ENCODE measurements at regions not wholly inside any gene's neighbourhood (a gene's known extent, or its start where the extent isn't known, plus 50 kb on each side); places are given as distances from the start of the nearest gene placed in this dataset.
"Not testable (repeated sequence)": the region's sequence is repeated elsewhere in the genome, so short reads cannot be mapped to it uniquely, and the experiment has no call there.

GRCh38 chr1:242912855-242913254 is 342.2 kb downstream of the CEP170 start:
- DNase-seq (ENCODE audit: low read depth), result not testable (repeated sequence)

GRCh38 chr1:242900558-242900957 is 354.5 kb downstream of the CEP170 start:
- not testable (repeated sequence) for DNase-seq (ENCODE audit: low read depth)

DNA sequence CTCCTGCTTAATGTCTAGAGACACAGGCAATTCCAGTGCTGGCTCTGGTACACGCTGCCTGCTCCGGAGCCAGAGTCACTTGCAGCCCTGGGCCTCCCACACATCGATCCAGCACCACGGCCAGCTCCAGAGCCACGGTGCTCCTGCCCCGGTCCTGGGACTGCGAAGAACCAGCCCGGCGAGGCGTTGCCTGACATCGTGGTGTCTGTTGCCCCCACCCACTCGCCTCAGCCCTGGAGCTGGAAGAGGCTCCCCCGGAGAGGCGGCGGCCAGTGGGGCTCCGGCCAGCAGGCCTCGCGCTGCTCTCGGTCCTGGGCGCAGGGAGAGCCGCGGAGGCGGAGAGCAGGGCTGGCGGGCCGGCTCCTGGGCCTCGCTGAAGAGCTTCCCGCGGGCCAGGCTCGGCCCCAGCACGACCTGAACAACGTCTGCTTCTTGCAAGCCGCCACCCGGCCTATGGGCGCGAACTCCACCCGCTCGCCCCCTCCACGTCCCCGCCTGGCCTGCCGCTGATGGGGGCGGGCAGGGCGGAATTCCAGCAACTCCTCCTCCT is 364.8 kb downstream of the CEP170 start:
- no peak for DNase-seq (ENCODE audit: low read depth)

GRCh38 chr1:242886137-242886536 is 361.6 kb upstream of the PLD5 start:
- DNase-seq (ENCODE audit: low read depth), result no peak

DNA sequence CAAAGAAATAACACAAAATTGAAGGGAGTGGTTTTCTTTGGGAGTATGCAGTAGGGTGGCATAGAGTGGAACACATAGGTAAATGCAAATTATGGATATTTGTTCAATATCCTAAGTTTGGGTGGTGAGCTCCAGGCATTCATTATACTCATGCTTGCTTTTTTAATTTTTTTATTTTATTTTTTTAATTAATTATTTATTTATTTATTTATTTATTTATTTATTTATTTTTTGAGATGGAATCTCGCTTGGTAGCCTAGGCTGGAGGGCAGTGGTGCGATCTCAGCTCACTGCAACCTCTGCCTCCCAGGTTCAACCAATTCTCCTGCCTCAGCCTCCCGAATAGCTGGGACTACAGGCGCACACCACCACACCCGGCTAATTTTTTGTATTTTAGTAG is 355.5 kb upstream of the PLD5 start:
- DNase-seq (ENCODE audit: low read depth), result not testable (repeated sequence)

GRCh38 chr1:242877743-242878142 is 353.2 kb upstream of the PLD5 start:
- no peak for DNase-seq (ENCODE audit: low read depth)

DNA sequence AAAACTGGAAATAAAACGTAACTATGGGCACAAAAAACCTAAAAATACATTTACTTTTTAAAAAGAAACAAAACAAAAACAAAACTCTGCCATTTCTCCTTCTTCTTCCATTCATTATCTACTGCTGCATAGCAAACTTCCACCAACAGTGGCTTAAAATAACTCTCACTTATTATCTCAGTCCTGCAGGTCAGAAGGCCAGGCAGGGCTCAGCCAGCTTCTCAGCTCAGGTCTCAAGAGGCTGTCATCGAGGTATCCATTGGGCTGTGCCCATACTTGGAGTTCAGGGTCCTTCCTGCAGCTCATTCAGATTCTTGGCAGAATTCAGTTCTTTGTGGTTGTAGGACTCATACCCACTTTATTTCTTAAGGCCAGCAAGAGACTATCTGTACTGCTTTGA is 352.7 kb upstream of the PLD5 start:
- DNase-seq (ENCODE audit: low read depth), result no peak

DNA sequence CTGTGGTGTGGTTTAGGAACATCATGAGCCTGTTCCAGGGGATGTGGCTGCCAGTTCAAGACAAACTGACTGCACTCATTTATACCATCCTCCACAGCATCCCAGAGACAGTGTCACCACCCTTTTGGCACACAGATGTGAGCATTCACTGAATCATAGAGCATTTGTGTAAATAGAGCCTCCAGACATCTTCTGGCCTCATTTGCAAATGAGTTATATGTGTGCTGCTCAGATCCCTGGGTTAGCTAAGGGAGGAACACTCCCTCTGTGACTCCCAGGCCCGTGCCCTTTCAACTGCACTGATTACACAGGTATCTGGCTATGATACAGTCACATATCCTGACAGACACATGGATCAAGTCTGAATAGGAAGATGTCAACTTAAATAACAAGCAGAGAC is 351.5 kb upstream of the PLD5 start:
- DNase-seq (ENCODE audit: low read depth), result no peak

- DNase-seq (ENCODE audit: low read depth), result no peak
These were observed 349.2 kb upstream of the PLD5 start for GRCh38 chr1:242873661-242874060.

GRCh38 chr1:242872521-242872920 is 348.0 kb upstream of the PLD5 start:
- DNase-seq (ENCODE audit: low read depth), result no peak

DNA sequence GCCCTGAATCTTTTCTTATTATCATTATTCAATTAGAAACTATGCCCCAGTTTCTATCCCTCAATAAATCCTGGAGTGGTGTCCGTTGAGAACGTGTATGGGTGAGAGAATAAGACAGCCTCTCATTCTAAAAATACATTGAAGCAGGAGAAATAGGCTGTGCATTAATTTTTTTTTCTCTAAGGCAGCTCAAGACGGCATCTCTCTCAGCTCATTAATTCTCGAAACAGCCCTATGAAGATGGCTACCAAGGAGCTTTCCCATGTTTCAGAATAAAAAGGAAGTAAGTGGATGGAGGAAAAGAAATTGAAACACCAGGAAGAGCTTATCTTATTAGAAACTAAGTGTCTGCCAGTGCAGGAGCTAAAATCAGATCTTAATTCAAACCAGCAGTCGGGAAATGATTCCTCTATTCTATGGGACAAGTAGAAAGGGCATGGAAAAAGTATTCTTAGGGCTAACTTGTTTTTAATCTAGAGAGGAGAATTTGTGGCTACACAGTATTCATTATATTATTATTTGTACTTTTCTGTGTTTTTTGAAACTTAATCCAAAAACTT is 347.1 kb upstream of the PLD5 start:
- DNase-seq (ENCODE audit: low read depth), result no peak

DNA sequence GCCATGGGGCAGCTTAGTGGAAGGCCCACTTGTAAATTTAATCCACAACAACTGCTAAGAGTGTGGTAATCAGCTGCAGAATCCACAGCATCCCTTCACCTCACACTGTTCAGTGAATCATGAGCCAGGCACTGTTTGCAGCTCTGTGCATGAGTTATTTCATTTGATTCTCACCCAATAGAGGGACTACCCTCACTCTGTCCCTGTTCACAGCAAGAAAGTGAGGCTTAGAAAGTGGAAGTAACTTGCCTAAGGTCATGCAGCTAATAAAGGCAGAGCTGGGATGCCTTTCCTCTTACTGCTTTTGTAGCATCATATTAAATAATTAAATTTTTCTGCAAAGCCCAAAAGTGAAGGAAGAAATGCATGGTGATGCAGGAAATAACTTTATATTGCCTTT is 346.5 kb upstream of the PLD5 start:
- no peak for DNase-seq (ENCODE audit: low read depth)

DNA sequence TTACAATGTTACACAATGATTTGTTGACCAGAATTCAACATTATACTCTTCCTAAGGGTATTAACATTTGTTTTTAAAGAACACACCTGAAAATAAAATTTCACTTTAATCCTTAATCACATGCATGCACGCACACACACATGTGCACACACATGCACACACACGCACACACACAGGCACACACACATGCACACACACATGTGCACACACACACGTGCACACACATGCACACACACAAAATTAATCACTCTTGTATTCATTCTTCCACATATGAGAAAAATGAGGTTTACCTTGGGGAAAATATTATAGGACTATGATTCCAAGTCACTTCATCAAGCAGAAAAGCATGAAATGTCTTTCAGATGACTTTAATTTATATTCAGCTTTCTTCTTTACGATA is 331.8 kb upstream of the PLD5 start:
- DNase-seq (ENCODE audit: low read depth), result no peak

DNA sequence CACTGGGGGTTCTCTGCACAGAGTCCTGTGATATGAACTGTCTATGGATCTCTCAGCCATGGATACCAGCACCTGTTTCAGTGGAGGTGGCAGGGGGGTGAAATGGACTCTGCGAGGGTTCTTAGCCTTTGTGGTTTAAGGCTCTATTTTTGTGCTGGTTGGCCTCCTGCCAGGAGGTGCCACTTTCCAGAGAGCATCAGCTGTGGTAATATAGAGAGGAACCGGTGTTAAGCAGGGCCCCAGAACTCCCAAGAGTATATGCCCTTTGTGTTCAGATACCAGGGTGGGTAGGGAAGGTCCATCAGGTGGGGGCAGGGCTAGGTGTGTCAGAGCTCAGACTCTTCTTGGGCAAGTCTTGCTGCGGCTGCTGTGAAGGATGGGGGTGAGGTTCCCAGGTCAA is 330.0 kb upstream of the PLD5 start:
- DNase-seq (ENCODE audit: low read depth), result no peak

DNA sequence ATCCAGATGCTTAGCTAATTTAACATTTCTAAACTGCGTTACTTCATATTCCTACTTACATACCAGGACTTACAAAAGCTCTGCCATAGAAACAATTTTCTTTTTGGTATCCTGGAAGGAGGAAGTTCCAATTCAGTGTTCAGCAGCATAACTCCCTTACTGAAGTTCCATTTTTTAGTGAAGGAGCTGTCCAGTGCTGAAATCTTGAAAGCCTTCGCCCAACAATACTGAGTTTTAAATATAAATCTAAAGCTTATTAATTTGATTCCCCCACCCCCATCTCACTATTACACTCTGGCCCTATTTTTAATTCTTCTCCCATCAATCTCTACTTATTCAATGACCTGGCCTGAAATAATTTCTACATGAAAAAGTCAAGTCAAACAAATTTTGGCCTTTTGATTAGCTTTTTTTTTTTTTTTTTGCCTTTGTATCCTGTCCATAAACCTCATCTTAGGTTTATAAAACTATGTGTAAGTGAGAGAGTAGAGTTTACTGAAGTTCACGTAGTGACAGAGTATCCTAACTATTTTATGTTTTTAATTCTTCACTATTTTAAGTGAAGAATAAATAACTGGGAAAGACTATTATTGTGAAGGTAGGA is 323.0 kb upstream of the PLD5 start:
- no peak for DNase-seq (ENCODE audit: low read depth)

DNA sequence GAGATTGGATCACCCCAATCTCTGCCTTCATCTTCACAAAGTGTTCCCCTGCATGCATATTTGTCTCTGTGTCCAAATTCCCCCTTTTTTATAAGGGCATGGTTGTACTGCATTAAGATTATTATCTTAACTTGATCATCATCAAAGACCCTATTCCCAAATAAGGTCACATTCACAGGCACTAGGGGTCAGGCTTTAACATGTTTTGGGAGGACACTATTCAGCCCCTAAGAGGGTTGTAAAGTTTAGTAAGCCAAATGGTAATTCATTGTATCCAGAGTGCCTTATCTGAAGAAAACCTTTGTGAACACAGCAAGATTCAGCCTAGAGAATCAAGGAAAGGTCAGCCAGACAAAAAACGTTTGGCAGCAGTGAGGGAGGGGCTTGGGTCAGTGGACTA is 317.6 kb upstream of the PLD5 start:
- DNase-seq (ENCODE audit: low read depth), result no peak

DNA sequence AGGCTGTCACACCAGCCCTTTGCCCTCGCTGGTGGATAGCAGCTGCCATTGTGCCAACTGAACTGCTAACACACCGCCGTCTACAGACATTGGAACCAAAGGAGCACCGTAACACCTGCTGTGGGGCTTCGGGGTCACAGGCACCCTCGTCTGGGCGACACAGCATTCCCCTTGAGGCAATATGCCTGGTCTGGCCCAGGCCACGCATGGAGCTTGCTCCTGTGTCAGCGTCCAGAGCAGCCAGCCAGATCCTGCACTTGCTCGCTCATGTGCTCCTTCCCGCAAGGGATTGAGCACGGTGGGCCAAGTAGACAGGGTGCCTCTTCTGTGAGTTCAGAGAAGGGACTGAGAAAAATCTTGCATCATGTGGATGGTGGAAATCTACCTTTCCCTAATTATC is 314.6 kb upstream of the PLD5 start:
- no peak for DNase-seq (ENCODE audit: low read depth)

DNA sequence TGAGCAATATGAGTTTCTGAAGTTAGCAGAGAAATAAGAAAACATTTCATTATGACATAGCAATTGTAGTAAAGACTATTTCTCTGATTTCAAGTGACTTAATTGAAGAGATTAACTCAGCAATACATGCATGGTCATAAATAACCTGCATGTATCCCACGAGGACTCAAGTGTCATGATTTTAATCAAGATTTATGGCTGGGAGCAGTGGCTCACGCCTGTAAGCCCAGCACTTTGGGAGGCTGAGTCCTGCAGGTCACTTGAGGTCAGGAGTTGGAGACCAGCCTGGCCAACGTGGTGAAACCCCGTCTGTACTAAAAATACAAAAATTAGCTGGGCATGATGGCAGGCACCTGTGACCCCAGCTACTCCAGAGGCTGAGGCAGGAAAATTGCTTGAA is 311.9 kb upstream of the PLD5 start:
- no peak for DNase-seq (ENCODE audit: low read depth)

DNA sequence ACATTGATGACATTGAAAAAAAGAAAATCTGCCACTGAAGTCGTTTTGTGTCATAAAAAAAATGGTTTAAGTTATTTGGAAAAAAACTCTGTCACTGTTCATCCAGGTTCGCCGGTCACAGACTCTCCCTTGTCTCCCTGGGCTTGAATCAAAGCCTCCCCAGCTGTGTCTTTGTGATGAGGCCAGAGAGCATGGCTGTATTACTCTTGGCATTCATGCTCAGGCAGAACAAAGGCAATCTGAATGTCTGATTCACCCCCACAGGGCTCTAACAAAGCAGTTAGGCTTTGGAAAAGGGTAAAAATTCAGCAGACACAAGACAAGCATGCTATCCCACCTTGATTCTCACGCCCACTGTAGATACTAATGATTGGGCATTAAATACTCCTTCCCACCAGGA is 304.3 kb upstream of the PLD5 start:
- DNase-seq (ENCODE audit: low read depth), result no peak

DNA sequence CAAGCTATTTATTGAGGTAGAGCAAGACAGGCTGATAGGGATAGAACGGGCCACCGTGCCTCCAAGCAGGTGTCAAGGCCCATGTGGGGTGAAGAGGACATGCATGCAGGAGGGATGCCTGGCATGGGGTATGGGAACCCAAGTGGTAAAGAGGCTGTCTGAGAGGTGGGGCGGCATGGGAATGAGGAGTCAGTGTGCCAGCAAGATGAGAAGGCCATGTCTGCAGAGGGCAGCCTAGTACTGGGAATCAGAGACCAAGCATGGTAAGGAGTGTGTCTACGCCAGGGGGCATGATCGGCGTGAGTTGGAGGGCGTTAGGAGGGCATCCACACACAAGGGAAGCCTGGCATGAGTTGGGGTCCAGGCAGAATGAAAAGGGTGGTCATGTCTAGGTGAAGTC is 303.7 kb upstream of the PLD5 start:
- DNase-seq (ENCODE audit: low read depth), result no peak

DNA sequence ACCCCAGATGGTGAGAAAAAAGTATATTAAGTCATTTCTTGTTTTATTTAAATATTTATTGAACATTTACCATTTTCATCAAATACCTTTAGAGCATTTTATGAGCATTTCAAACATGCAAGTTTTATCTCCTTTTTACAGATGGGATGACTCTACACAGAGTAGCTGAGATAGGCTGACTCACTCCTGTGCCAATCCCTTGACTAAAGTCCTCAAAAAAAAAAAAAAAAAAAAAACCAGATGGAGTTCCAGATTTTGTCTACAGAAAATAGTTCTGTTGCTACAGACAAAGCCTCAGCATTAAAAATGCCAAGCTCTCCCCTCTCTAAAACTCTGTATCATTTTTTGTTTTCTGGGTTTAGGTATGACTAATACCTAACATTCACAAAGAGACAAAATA is 303.0 kb upstream of the PLD5 start:
- DNase-seq (ENCODE audit: low read depth), result no peak

DNA sequence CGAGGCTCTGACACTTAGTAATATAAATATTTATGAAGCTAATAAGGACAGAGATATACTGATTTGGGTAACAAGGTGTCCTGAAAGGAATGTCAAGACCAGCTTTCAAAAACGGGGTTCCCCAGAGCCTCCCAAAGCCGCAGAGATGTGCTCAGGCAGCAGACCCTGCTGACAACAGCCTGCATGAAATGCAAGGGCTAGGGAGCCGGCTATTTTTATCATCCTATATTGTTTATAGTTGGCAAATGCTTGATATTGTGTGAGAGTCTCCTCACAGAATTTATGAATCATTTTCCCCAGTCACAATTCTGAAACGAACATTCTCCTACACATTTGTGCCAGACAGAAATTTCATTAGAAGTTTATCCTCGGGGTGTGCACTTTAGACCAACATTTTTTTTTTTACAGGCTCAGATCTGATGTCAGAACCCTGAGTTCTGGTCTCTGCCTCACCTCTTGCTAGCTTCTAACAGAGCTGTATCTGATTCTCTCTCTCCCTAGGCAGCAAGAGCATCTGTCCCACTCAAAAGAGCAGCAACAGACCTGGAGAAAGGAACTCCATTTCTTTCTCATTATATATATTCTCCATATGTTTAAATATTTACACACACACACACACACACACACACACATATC is 302.3 kb upstream of the PLD5 start:
- DNase-seq (ENCODE audit: low read depth), result no peak

DNA sequence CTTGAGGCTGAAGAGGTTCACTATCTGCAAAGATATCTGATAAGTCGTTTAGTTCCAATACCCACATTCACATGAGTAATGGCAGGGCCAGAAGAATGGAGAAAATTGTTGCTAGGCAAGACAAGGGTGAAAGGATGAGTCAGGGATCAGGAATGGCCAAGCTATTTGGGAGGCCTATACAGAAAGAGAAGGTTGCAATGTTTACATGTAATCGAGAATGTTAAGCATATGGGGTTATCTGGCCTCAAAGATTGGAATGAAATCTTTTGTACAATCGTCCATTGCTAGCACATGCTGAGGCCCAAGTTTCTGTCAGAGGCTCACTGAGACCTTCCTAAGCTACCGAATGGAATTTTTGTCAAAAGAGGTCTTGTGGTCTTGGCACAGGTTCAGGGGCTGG is 299.9 kb upstream of the PLD5 start:
- no peak for DNase-seq (ENCODE audit: low read depth)

Measured in activated T-cell treated with anti-CD3 and anti-CD28 coated beads for 1 hour (primary cell).